ENCODE measurements at regions not wholly inside any gene's neighbourhood (a gene's known extent, or its start where the extent isn't known, plus 50 kb on each side); places are given as distances from the start of the nearest gene placed in this dataset.

DNA sequence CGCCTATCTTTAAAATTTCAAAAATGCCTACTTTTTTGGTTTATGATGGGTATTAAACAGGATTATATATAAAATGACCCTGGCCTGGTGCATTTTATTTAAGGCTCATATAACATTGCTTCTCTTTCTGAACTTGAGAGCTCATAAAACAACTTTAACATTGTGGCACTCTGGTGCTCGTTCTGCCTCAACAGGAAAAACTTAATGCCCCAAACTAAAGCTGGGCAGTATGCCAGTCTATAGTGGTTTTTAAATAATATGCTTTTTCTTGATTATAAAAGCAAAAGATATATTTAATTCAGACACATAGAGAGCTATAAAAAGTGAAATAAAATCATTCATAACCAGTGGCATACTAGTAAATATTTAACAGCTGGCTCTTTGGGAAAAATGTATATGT, 269.3 kb upstream of the GULP1 start:
- TF ChIP-seq, protein P1, sequence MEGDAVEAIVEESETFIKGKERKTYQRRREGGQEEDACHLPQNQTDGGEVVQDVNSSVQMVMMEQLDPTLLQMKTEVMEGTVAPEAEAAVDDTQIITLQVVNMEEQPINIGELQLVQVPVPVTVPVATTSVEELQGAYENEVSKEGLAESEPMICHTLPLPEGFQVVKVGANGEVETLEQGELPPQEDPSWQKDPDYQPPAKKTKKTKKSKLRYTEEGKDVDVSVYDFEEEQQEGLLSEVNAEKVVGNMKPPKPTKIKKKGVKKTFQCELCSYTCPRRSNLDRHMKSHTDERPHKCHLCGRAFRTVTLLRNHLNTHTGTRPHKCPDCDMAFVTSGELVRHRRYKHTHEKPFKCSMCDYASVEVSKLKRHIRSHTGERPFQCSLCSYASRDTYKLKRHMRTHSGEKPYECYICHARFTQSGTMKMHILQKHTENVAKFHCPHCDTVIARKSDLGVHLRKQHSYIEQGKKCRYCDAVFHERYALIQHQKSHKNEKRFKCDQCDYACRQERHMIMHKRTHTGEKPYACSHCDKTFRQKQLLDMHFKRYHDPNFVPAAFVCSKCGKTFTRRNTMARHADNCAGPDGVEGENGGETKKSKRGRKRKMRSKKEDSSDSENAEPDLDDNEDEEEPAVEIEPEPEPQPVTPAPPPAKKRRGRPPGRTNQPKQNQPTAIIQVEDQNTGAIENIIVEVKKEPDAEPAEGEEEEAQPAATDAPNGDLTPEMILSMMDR (IDR thresholded peaks at IDR 0.05): no peak
- TF ChIP-seq POLR2A (IDR thresholded peaks at IDR 0.05): no peak
- no peaks in the 10 kb centered on the region for H3K27me3 ChIP-seq
- H3K27ac ChIP-seq: no peak overlapping the region
- WGBS, 2 donors: 84% methylated on average over 2 of the region's 2 CpGs
- intact Hi-C loops (cut with DNase I; ENCODE audit: low total_unique reads): no loop called here
- H3K9me3 ChIP-seq: no peaks in the 10 kb centered on the region
- H3K4me1 ChIP-seq: no peaks in the 10 kb centered on the region
- no peak overlapping the region for H3K4me3 ChIP-seq
- DNase-seq: no peak
- H3K36me3 ChIP-seq (ENCODE audit: low read depth, missing control alignments): no peaks in the 10 kb centered on the region

DNA sequence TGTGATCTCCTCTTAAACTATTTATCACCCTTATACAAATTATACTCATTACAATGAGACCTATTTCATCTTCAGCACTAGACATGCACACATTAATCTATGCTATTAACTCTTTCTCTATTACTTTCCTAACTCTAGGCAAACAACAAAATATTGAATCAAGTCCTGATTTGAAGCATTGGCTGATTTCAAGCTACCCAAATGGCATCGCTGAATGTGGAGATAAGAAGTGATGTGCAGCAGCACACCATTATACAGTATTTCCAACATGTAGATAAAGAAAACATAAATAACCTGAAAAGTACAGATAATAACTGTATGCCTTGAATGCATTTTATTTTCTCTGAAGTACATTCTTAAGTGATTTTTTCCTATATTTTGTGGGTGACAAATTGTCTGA, 268.6 kb upstream of the GULP1 start:
- intact Hi-C loops (cut with DNase I; ENCODE audit: low total_unique reads): no loop called here
- Histone ChIP-seq H3K27ac (no peak overlapping the region), H3K27me3 (no peaks in the 10 kb centered on the region), H3K4me3 (no peak overlapping the region), H3K36me3 (ENCODE audit: low read depth, missing control alignments) (no peaks in the 10 kb centered on the region), H3K9me3 (no peaks in the 10 kb centered on the region), H3K4me1 (no peaks in the 10 kb centered on the region)
- TF ChIP-seq, protein P1 (IDR thresholded peaks at IDR 0.05): no peak
- 74 to 76% methylated on average over 1 of the region's 1 CpG for WGBS, 2 donors
- no peak for DNase-seq

DNA sequence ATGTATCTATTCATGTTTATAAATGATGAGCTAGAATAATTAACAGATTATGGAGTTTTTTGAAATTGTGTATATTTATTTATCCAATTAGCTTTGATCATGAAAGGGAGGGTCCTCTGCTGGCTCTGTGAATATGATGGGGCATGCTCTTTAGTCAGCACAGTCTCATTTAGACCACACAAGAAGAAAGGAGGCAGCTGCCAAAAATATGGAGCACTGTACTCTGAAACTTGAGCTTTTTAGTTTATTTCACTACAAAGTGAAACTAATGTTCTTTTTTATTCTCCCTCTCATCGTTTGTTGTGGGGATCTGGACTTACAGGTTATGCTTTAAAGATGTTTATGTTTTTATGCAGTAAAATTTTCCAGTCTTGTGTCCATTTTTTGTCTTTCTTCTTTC, 266.9 kb upstream of the GULP1 start:
- Histone ChIP-seq H3K27me3 (no peaks in the 10 kb centered on the region), H3K9me3 (no peaks in the 10 kb centered on the region), H3K4me3 (no peak overlapping the region), H3K27ac (no peak overlapping the region), H3K4me1 (no peaks in the 10 kb centered on the region), H3K36me3 (ENCODE audit: low read depth, missing control alignments) (no peaks in the 10 kb centered on the region)
- 50 to 51% methylated on average over 1 of the region's 1 CpG for WGBS, 2 donors
- DNase-seq: peak; percentile 22
- TF ChIP-seq POLR2A (IDR thresholded peaks at IDR 0.05): no peak
- TF ChIP-seq, protein P1 (IDR thresholded peaks at IDR 0.05): no peak
- intact Hi-C loops (cut with DNase I; ENCODE audit: low total_unique reads): no loop called here

DNA sequence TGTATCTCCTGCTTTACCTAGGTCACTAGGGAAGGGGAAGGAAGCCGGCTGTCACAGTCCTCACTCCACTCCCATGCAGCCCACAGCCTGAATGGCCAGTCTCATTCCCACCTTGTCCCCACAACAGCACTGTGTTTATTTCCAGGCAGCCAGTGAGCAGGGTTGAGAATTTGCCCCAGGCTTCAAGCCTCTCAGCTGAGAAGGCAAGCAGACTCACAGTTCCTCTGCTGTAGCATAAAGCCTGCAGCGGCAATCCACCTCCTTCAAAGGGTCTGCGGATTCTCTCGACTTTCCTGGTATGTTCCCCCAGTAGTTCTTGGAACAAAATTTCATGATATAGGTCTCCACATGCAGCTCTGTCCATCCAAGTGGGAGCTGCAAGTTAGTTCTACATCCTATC, 262.9 kb upstream of the GULP1 start:
- Histone ChIP-seq H3K27me3 (no peaks in the 10 kb centered on the region), H3K4me1 (no peaks in the 10 kb centered on the region), H3K36me3 (ENCODE audit: low read depth, missing control alignments) (no peaks in the 10 kb centered on the region), H3K27ac (no peak overlapping the region), H3K4me3 (no peak overlapping the region), H3K9me3 (no peaks in the 10 kb centered on the region)
- WGBS, 2 donors: 77 to 84% methylated on average over 4 of the region's 4 CpGs
- intact Hi-C loops (cut with DNase I; ENCODE audit: low total_unique reads): no loop called here
- TF ChIP-seq, protein P1 (IDR thresholded peaks at IDR 0.05): no peak
- no peak for TF ChIP-seq POLR2A (IDR thresholded peaks at IDR 0.05)
- DNase-seq: no peak

DNA sequence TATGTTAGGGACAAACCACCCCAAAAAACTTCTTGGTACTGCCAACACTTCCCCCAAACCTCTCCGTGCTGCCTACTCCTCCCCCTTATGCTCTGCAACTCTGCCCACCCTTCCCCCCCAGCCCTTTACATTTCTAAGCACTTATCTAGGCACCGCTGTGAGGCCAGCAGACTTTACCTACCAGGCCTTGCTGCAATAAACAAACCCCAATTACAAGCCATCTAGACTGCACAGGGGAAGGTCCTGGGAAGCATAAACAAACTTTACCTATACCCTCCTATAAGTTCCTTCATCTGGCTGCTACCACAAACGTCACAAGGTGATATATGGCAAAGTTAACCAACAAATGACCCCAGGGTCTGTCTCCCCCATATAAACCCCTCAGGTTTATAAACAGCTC, 259.4 kb upstream of the GULP1 start:
- WGBS, 2 donors: 70 to 77% methylated on average over 3 of the region's 3 CpGs
- Histone ChIP-seq H3K27me3 (no peaks in the 10 kb centered on the region), H3K4me3 (no peak overlapping the region), H3K36me3 (ENCODE audit: low read depth, missing control alignments) (no peaks in the 10 kb centered on the region), H3K9me3 (no peaks in the 10 kb centered on the region), H3K4me1 (no peaks in the 10 kb centered on the region), H3K27ac (no peak overlapping the region)
- intact Hi-C loops (cut with DNase I; ENCODE audit: low total_unique reads): no loop called here
- no peak for DNase-seq
- TF ChIP-seq POLR2A (IDR thresholded peaks at IDR 0.05): no peak
- TF ChIP-seq, protein P1 (IDR thresholded peaks at IDR 0.05): no peak

Data from testis (tissue), 2 donors.